ENCODE measurements at regions not wholly inside any gene's neighbourhood (a gene's known extent, or its start where the extent isn't known, plus 50 kb on each side); places are given as distances from the start of the nearest gene placed in this dataset.

GRCh38 chr11:134794192-134794591 is 382.1 kb upstream of the B3GAT1 start:
- H3K27ac ChIP-seq (ENCODE audit: low read depth, low read length): no peak overlapping the region

GRCh38 chr11:134792677-134793076 is 380.6 kb upstream of the B3GAT1 start:
- no peak overlapping the region for H3K27ac ChIP-seq (ENCODE audit: low read depth, low read length)
- H3K36me3 ChIP-seq (ENCODE audit: control insufficient read depth in 5 of 5, insufficient read depth in 5 of 5, low read length in 5 of 5): no peaks in the 10 kb centered on the region
- peaks cover 0 to 15% (median 4%) of the 10 kb centered on the region in 5 donors for H3K27me3 ChIP-seq (ENCODE audit: control insufficient read depth in 5 of 5, insufficient read depth in 4 of 5, low read length in 5 of 5)
- H3K9me3 ChIP-seq (ENCODE audit: control insufficient read depth in 5 of 5, low read length in 5 of 5): no peaks in the 10 kb centered on the region
- H3K9ac ChIP-seq (ENCODE audit: low read length in 5 of 5): no peak overlapping the region
- H3K4me3 ChIP-seq (ENCODE audit: low read depth in 1 of 5, low read length in 5 of 5): no peak overlapping the region
- H3K4me1 ChIP-seq (ENCODE audit: control insufficient read depth in 5 of 5, insufficient read depth in 5 of 5, low read length in 5 of 5): no peaks in the 10 kb centered on the region

More at GRCh38 chr11:134794192-134794591, 382.1 kb upstream of the B3GAT1 start:
- Histone ChIP-seq H3K9ac (ENCODE audit: low read length in 5 of 5) (no peak overlapping the region), H3K9me3 (ENCODE audit: control insufficient read depth in 5 of 5, low read length in 5 of 5) (no peaks in the 10 kb centered on the region), H3K36me3 (ENCODE audit: control insufficient read depth in 5 of 5, insufficient read depth in 5 of 5, low read length in 5 of 5) (no peaks in the 10 kb centered on the region), H3K4me1 (ENCODE audit: control insufficient read depth in 5 of 5, insufficient read depth in 5 of 5, low read length in 5 of 5) (no peaks in the 10 kb centered on the region), H3K27me3 (ENCODE audit: control insufficient read depth in 5 of 5, insufficient read depth in 4 of 5, low read length in 5 of 5) (peaks cover 0 to 12% (median 6%) of the 10 kb centered on the region in 5 donors), H3K4me3 (ENCODE audit: low read depth in 1 of 5, low read length in 5 of 5) (no peak overlapping the region)

- H3K9me3 ChIP-seq (ENCODE audit: control insufficient read depth in 5 of 5, low read length in 5 of 5): no peaks in the 10 kb centered on the region
- H3K27ac ChIP-seq (ENCODE audit: low read depth, low read length): no peak overlapping the region
- peaks cover 0 to 15% (median 4%) of the 10 kb centered on the region in 5 donors for H3K27me3 ChIP-seq (ENCODE audit: control insufficient read depth in 5 of 5, insufficient read depth in 4 of 5, low read length in 5 of 5)
- H3K4me1 ChIP-seq (ENCODE audit: control insufficient read depth in 5 of 5, insufficient read depth in 5 of 5, low read length in 5 of 5): no peaks in the 10 kb centered on the region
- no peak overlapping the region for H3K4me3 ChIP-seq (ENCODE audit: low read depth in 1 of 5, low read length in 5 of 5)
- H3K36me3 ChIP-seq (ENCODE audit: control insufficient read depth in 5 of 5, insufficient read depth in 5 of 5, low read length in 5 of 5): no peaks in the 10 kb centered on the region
- no peak overlapping the region for H3K9ac ChIP-seq (ENCODE audit: low read length in 5 of 5)
Measured at GRCh38 chr11:134792044-134792443, 380.0 kb upstream of the B3GAT1 start.

- no peak overlapping the region for H3K27ac ChIP-seq (ENCODE audit: low read depth, low read length)
- H3K36me3 ChIP-seq (ENCODE audit: control insufficient read depth in 5 of 5, insufficient read depth in 5 of 5, low read length in 5 of 5): no peaks in the 10 kb centered on the region
- no peak overlapping the region for H3K9ac ChIP-seq (ENCODE audit: low read length in 5 of 5)
- no peak overlapping the region for H3K4me3 ChIP-seq (ENCODE audit: low read depth in 1 of 5, low read length in 5 of 5)
- H3K9me3 ChIP-seq (ENCODE audit: control insufficient read depth in 5 of 5, low read length in 5 of 5): no peaks in the 10 kb centered on the region
- no peaks in the 10 kb centered on the region for H3K4me1 ChIP-seq (ENCODE audit: control insufficient read depth in 5 of 5, insufficient read depth in 5 of 5, low read length in 5 of 5)
- H3K27me3 ChIP-seq (ENCODE audit: control insufficient read depth in 5 of 5, insufficient read depth in 4 of 5, low read length in 5 of 5): peaks cover 0 to 12% (median 0%) of the 10 kb centered on the region in 5 donors
Measured at GRCh38 chr11:134791102-134791501, 379.1 kb upstream of the B3GAT1 start.

- H3K36me3 ChIP-seq (ENCODE audit: control insufficient read depth in 5 of 5, insufficient read depth in 5 of 5, low read length in 5 of 5): no peaks in the 10 kb centered on the region
- no peaks in the 10 kb centered on the region for H3K4me1 ChIP-seq (ENCODE audit: control insufficient read depth in 5 of 5, insufficient read depth in 5 of 5, low read length in 5 of 5)
- H3K27me3 ChIP-seq (ENCODE audit: control insufficient read depth in 5 of 5, insufficient read depth in 4 of 5, low read length in 5 of 5): peaks cover 0 to 12% (median 0%) of the 10 kb centered on the region in 5 donors
- no peak overlapping the region for H3K9ac ChIP-seq (ENCODE audit: low read length in 5 of 5)
- no peak overlapping the region for H3K27ac ChIP-seq (ENCODE audit: low read depth, low read length)
- no peaks in the 10 kb centered on the region for H3K9me3 ChIP-seq (ENCODE audit: control insufficient read depth in 5 of 5, low read length in 5 of 5)
- no peak overlapping the region for H3K4me3 ChIP-seq (ENCODE audit: low read depth in 1 of 5, low read length in 5 of 5)
Measured at GRCh38 chr11:134789104-134789503, 377.1 kb upstream of the B3GAT1 start.

- Histone ChIP-seq H3K27me3 (ENCODE audit: control insufficient read depth in 5 of 5, insufficient read depth in 4 of 5, low read length in 5 of 5) (peaks cover 0 to 12% (median 5%) of the 10 kb centered on the region in 5 donors), H3K9ac (ENCODE audit: low read length in 5 of 5) (no peak overlapping the region), H3K4me1 (ENCODE audit: control insufficient read depth in 5 of 5, insufficient read depth in 5 of 5, low read length in 5 of 5) (no peaks in the 10 kb centered on the region), H3K36me3 (ENCODE audit: control insufficient read depth in 5 of 5, insufficient read depth in 5 of 5, low read length in 5 of 5) (no peaks in the 10 kb centered on the region), H3K9me3 (ENCODE audit: control insufficient read depth in 5 of 5, low read length in 5 of 5) (no peaks in the 10 kb centered on the region), H3K4me3 (ENCODE audit: low read depth in 1 of 5, low read length in 5 of 5) (no peak overlapping the region), H3K27ac (ENCODE audit: low read depth, low read length) (no peak overlapping the region)
Measured at GRCh38 chr11:134786636-134787035, 374.6 kb upstream of the B3GAT1 start.

- Histone ChIP-seq H3K4me1 (ENCODE audit: control insufficient read depth in 5 of 5, insufficient read depth in 5 of 5, low read length in 5 of 5) (no peaks in the 10 kb centered on the region), H3K27me3 (ENCODE audit: control insufficient read depth in 5 of 5, insufficient read depth in 4 of 5, low read length in 5 of 5) (peaks cover 0 to 12% (median 5%) of the 10 kb centered on the region in 5 donors), H3K36me3 (ENCODE audit: control insufficient read depth in 5 of 5, insufficient read depth in 5 of 5, low read length in 5 of 5) (no peaks in the 10 kb centered on the region), H3K4me3 (ENCODE audit: low read depth in 1 of 5, low read length in 5 of 5) (no peak overlapping the region), H3K27ac (ENCODE audit: low read depth, low read length) (no peak overlapping the region), H3K9me3 (ENCODE audit: control insufficient read depth in 5 of 5, low read length in 5 of 5) (no peaks in the 10 kb centered on the region), H3K9ac (ENCODE audit: low read length in 5 of 5) (no peak overlapping the region)
Measured at GRCh38 chr11:134785660-134786284, 373.7 kb upstream of the B3GAT1 start.

- H3K4me1 ChIP-seq (ENCODE audit: control insufficient read depth in 5 of 5, insufficient read depth in 5 of 5, low read length in 5 of 5): no peaks in the 10 kb centered on the region
- no peak overlapping the region for H3K9ac ChIP-seq (ENCODE audit: low read length in 5 of 5)
- no peak overlapping the region for H3K4me3 ChIP-seq (ENCODE audit: low read depth in 1 of 5, low read length in 5 of 5)
- peaks cover 0 to 12% (median 5%) of the 10 kb centered on the region in 5 donors for H3K27me3 ChIP-seq (ENCODE audit: control insufficient read depth in 5 of 5, insufficient read depth in 4 of 5, low read length in 5 of 5)
- H3K27ac ChIP-seq (ENCODE audit: low read depth, low read length): no peak overlapping the region
- no peaks in the 10 kb centered on the region for H3K36me3 ChIP-seq (ENCODE audit: control insufficient read depth in 5 of 5, insufficient read depth in 5 of 5, low read length in 5 of 5)
- H3K9me3 ChIP-seq (ENCODE audit: control insufficient read depth in 5 of 5, low read length in 5 of 5): no peaks in the 10 kb centered on the region
Measured at GRCh38 chr11:134785059-134785458, 373.0 kb upstream of the B3GAT1 start.

- no peaks in the 10 kb centered on the region for H3K4me1 ChIP-seq (ENCODE audit: control insufficient read depth in 5 of 5, insufficient read depth in 5 of 5, low read length in 5 of 5)
- no peaks in the 10 kb centered on the region for H3K36me3 ChIP-seq (ENCODE audit: control insufficient read depth in 5 of 5, insufficient read depth in 5 of 5, low read length in 5 of 5)
- H3K9ac ChIP-seq (ENCODE audit: low read length in 5 of 5): no peak overlapping the region
- no peaks in the 10 kb centered on the region for H3K9me3 ChIP-seq (ENCODE audit: control insufficient read depth in 5 of 5, low read length in 5 of 5)
- H3K4me3 ChIP-seq (ENCODE audit: low read depth in 1 of 5, low read length in 5 of 5): no peak overlapping the region
- H3K27ac ChIP-seq (ENCODE audit: low read depth, low read length): no peak overlapping the region
- H3K27me3 ChIP-seq (ENCODE audit: control insufficient read depth in 5 of 5, insufficient read depth in 4 of 5, low read length in 5 of 5): peaks cover 2 to 9% (median 5%) of the 10 kb centered on the region in 5 donors
Measured at GRCh38 chr11:134784568-134784967, 372.5 kb upstream of the B3GAT1 start.

- H3K4me3 ChIP-seq (ENCODE audit: low read depth in 1 of 5, low read length in 5 of 5): no peak overlapping the region
- peaks cover 2 to 7% (median 4%) of the 10 kb centered on the region in 5 donors for H3K27me3 ChIP-seq (ENCODE audit: control insufficient read depth in 5 of 5, insufficient read depth in 4 of 5, low read length in 5 of 5)
- no peaks in the 10 kb centered on the region for H3K36me3 ChIP-seq (ENCODE audit: control insufficient read depth in 5 of 5, insufficient read depth in 5 of 5, low read length in 5 of 5)
- H3K4me1 ChIP-seq (ENCODE audit: control insufficient read depth in 5 of 5, insufficient read depth in 5 of 5, low read length in 5 of 5): no peaks in the 10 kb centered on the region
- no peak overlapping the region for H3K27ac ChIP-seq (ENCODE audit: low read depth, low read length)
- H3K9me3 ChIP-seq (ENCODE audit: control insufficient read depth in 5 of 5, low read length in 5 of 5): no peaks in the 10 kb centered on the region
- no peak overlapping the region for H3K9ac ChIP-seq (ENCODE audit: low read length in 5 of 5)
Measured at GRCh38 chr11:134784046-134784445, 372.0 kb upstream of the B3GAT1 start.
